ENCODE measurements at regions not wholly inside any gene's neighbourhood (a gene's known extent, or its start where the extent isn't known, plus 50 kb on each side); places are given as distances from the start of the nearest gene placed in this dataset.

- TF ChIP-seq CTCF (IDR thresholded peaks at IDR 0.05; ENCODE audit: poor library complexity) (no peak), EZH2 (IDR thresholded peaks at IDR 0.05; ENCODE audit: borderline replicate concordance) (no peak), EZH2phosphoT487 (IDR thresholded peaks at IDR 0.05; ENCODE audit: low read depth, severe bottlenecking, unreplicated experiment) (no peak)
These were observed 293.5 kb downstream of the UACA start for GRCh38 chr15:70469651-70470555.

Measured in hepatocyte (in vitro differentiated cells).